NCI-H146 treated with DMSO at 0.1 percent for 48 hours (cell line): ENCODE measurements at regions not wholly inside any gene's neighbourhood (a gene's known extent, or its start where the extent isn't known, plus 50 kb on each side); places are given as distances from the start of the nearest gene placed in this dataset.
A peak's percentile ranks its signal among the peaks of the same experiment; 100 is the strongest.
"Not testable (repeated sequence)": the region's sequence is repeated elsewhere in the genome, so short reads cannot be mapped to it uniquely, and the experiment has no call there.

Experiments used
- DNase-seq: peaks from one replicate; lab custom pipeline; 2025; ENCODE audit not compliant: unreplicated experiment; lab: John Stamatoyannopoulos, UW

DNA sequence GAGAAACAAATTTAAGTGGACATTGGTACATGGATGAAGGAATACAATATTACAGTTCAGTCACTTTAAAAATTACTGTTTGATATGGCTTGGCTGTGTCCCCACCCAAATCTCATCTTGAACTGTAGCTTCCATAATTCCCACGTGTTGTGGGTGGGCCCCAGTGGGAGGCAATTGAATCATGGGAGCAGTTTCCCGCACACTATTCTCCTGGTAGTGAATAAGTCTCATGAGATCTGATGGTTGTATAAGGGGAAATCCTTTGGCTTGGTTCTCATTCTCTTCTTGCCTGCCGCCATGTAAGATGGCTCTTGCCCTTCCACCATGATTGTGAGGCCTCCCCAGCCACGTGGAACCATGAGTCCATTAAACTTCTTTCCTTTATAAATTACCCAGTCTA lies 804.2 kb upstream of the FRG1 start:
- no peak for DNase-seq

DNA sequence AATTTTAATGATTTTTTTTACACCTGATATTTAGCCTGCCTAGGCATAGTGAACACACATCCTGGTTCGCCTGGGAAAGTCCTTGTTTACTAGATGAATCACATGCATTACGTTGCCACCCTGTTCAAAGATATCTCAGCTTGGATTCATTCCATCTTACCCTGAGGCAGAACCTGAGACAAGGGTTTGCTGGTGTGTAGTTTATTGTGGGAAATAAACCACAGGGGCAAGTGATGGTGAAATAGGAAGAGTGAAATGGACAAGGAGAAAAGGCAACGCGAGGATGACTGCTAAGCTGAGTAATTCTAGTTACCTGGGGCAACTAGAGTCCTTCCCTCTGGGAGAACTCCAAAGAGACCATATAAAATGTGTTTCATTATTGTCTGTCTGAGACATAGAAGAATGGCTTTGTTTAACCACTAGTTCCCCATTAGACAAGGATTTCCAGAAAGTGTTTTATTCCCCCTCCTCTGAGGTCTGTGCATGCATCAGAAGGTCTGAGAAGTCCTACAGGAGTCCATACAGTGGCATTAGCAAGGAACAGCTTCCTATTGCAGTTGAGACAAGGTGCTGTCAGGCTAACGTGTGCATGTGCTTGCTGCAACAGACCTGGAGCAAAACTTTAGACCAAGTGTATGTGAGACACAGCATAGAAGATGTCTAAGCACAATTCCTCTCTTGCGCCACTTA lies 797.3 kb upstream of the FRG1 start:
- no peak for DNase-seq

DNA sequence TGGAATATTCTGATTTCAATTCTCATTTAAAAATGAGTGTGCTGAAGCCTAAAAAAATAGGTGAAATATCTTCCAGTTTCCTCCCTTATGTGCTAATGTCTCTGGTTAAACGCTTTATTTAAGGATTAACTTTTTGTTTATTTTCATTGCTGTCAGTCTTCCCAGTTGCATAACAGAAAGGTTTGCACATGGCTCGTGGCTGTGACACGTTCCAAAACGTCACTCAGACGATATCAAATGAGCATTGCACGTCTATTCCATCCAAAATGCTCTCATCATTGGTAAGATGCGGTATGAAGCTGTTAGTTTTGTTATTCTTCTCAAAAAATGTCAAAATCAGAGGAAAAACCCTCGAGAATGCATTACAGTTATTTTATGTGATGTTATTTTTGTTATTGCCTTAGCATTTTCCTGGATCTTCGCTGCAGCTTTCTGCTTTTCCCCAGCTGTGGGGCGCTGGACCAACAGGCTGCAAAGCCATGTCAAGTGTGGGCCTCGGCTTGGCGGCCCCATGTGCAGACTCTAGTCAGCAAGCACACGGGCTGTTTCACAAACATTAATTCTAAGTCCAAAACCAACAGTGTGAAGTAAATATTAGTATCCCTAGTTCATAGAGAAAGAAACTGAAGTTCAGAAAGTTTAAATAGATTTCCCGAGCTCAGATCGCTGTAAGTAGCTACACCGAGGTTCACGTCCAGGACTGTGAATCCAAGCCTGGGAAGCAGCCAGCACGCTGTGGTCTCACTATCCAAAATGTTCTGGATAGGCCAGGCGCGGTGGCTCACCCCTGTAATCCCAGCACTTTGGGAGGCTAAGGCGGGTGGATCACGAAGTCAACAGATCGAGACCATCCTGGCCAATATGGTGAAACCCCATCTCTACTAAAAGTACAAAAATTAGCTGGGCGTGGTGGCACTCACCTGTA lies 793.4 kb upstream of the FRG1 start:
- DNase-seq, result no peak

DNA sequence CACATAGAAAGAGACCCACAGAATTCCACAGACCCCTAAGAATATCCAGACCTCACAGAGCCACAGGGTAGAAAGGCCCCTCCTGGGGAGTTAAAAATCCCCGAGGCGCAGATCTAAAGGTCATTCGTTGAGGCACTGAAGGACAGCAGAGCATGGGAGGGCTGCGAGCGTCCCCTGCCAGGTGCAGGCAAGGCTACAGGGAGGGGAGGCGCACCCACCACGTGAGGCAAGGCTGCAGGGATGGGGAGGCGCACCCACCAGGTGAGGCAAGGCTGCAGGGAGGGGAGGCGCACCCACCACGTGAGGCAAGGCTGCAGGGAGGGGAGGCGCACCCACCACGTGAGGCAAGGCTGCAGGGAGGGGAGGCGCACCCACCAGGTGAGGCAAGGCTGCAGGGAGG lies 785.6 kb upstream of the FRG1 start:
- not testable (repeated sequence) for DNase-seq

DNA sequence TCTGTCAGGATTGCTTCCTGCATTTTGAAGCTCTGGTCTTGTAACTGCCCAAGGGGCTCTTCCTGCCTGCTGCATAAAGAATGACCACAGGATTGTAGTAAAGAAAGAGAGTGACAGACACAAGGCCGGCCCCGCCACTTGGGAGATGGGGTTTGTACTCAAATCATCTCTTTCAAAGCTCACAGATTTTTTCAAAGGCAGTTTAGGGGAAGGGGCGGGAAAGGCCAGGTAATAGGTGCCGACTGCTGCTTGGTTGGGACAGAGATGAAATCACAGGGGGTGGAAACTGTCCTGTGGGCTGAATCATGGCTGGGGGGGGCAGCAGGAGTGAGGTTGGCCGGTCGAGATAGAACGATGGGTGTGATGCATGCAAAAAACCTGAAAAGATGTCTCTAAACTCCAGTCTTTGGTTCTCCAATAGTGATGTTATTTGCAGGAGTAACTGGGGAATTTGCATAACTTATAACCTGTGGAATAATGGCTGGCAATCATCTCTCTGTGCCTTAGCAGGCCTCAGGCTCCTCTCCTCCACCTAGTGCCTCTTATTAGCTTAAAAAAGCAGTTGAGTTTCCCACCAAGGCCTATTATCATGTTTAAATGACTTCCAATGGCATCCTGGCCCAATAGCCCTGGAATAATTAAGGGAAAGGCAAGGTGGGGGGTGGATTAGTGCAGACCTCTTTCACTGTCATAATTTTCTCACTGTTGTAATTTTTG lies 778.4 kb upstream of the FRG1 start:
- no peak for DNase-seq

DNA sequence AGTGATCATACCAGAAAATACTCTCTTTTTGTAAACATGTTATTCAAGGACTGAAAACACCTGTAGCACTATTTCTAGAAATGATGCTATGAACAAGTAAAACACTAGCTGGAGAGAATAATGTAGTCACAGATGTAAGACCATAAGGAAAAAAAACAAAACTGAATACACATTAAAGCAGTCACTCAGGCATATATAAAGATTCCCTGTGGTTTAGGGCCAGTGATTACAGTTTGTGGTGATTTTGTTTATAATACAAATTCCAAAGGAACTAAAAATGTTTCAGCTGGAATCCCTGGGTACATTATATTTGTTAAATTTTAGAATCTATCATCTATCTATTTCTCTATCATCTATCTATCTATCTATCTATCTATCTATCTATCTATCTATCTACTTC lies 777.8 kb upstream of the FRG1 start:
- no peak for DNase-seq

DNA sequence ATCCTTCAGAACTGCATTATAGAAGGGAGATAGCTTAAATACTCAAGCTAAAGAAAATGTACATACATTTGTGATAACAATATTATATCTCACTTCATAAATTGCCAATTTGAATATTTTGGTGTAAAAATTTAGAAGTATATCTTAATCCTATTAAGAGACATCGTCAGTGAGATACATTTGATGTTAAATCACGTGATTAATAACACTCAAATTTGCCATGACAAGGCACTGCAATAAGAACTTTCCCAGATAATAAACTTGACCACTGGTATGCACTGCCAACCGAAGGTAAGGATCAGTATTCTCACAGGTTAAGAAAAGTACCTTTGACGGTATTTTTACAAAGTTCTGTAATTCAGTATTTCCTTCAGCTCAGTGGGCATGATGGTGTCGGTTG lies 764.7 kb upstream of the FRG1 start:
- no peak for DNase-seq

DNA sequence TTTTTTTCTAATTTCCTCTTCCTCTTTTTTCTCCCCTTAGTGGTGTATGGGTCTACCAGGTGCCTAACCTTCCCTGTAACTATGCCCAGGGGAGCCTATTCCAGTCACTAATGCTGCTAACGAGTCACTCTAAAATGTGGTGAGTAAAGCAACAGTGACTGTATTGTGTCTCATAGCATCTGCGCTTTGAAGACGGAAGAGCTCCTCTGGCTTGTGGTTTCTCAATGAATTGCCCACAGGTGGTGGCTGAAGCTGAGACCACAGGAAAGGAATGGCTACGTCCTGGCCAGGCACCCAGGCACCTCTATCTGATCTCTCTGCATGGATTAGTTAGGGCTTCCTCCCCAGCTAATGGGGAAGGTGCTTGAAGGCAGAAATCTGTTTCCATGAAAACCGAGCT lies 763.5 kb upstream of the FRG1 start:
- DNase-seq, result no peak

DNA sequence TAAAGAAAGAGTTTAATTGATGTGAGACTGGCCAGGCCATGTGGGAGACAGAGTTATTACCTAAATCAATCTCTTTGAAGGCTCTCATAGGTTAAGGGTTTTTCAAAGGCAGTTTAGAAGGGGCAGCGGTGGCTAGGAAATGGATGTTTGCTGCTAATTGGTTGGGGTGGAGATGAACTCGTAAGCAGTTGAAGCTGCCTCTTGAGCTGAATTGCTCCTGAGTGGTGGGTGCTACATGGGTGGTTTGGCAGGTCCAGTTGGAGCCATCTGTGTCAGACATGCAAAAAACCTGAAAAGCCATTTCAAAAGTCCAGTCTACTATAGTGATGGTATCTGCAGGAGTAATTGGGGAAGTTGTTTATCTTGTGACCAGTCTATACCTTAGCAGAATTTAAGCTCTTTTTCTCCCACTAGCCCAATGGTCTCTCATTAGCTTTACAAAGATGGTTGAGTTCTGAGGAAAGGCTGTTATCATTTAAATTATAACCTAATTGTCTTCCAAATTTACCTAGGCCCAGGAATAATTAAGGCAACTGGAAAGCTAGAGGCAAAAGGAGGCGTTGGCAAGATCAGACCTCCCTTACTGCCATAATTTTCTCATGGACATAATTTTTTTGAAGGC lies 762.4 kb upstream of the FRG1 start:
- DNase-seq, result no peak

DNA sequence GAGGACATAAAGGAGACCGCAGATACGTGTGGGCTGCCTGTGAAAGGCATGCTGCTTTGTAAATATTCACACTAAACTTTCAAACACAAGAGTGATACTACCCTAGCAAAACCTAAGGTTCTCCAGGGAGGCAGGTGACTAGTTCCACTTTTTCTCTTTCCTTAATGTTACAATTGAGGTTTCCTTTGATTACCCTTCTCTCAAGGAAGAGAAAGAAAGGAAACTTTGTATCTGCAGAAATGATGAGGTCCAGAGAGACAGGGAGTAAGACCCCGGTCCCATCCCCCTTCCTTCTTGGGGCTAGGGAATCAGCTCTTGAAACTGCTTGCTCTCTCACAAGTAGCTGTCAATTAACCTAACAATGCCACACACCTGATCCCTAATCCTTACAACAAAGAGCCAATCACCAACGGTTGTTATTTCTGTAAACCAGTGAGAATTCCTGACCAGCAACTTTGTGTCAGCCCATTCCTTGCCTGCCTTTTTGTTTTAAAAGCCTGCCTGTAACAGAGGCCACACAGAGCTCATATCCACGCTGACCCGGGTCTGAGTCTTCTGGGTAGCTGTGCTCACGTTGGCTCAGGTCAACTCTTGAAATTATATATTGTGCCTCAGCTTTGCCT lies 754.8 kb upstream of the FRG1 start:
- no peak for DNase-seq

DNA sequence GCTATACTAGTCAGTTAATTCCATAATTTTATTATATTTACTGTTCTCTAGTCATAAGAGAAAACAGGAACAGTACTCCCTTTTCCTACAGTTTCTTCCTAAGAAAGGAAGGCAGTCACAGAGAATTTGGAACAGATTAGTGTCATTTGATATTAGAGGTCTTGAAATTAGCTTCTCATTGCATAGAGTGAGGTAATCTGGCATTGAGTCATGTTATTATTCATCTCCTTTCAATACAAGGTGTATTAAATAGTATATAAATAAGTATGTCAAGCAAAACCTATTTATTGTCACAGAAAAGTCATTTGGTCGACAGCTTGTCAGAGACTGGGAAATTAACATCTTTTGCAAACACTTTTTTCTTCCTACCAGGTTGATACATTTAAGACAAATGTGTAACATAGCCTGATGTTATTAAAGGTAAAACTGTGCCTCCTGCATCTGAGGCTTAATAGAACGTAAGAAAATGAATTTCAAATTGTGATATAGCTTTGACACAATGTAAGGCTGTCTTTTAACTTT lies 753.1 kb upstream of the FRG1 start:
- no peak for DNase-seq

DNA sequence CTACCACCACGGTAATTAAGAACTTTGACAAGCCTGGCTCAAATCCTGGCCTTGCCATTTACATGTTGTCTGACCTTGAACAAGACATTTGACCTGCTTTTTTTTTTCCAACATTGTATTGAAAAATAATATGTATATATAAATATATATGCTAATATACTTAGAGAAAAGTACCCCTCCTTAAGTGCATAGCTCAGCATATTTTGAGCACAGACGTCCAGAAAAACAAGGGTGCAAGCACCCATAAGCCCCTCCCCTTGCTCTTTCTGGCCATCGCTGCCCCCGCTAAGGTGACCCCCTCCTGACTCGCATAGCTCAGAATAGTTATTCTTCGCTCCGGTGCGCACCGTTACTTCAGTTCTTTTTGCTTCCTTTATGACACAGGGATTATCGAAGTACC lies 742.0 kb upstream of the FRG1 start:
- DNase-seq, result no peak

DNA sequence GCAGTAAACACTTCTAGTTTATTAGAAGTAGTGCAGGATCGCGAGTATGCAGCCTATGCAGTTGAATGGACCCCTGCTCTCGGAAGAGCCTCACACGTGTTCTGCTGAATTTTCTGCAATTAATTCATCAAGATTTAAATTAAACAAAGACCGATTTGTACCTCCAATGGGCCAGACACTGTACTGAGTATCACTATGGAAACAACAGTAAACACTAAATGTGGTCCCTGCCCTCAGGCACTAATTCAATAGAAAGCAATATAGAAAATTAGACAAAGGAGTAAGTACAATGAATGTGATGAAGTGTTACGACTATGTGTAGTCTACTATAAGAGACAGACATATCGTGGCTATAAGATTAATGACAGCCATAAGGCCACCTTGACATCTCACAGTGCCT lies 740.3 kb upstream of the FRG1 start:
- DNase-seq, result peak; percentile 1

DNA sequence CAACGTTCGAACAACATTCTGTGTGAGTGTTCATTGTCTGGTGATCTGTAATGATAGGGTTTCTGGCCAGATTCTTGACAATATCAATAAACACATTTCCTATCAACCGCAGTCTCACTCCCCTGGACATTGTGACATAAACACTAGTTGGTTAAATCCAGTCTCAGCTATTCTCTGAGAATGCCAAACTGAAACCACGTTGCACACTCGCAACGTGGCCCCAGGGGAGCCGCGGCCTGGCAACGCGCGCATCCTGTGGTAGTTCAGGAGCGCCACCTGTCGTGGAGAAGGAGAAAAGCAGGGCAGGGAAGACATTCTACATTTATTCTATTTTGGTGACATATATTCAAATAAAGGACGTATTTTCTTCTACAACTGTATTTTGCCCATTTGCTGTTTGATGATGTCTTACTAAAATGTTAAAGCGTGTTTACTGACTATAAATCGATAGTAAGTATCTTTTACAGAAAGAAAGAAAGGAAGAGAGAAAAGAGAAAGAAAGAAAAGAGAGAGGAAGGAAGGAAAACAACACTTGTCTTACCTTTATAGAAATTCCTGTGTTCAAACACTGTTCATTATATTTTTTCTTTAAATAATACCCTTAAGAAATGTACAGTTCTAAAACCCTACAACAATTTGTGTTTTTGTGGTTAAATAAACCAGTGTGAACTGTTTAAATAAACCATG lies 738.3 kb upstream of the FRG1 start:
- DNase-seq, result peak; percentile 7

DNA sequence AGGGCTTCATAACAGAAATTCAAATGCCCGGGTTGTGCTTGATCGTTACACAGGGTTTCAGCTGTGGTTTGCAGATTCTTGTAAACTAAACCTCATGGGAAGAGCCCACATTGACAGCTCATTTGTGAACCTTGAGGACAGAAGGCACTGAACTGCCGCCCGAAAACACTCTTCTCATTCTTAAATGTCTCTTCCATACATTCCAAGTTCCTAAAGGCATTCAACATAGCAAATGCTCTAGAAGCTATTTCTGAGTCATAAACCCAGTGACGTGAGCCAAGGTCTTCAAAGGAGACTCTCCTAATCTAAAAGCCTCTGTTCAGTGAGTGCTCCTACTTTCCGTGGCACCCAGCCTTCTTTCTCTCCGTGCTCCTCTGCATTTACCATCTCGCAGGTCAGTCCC lies 737.8 kb upstream of the FRG1 start:
- DNase-seq, result no peak

DNA sequence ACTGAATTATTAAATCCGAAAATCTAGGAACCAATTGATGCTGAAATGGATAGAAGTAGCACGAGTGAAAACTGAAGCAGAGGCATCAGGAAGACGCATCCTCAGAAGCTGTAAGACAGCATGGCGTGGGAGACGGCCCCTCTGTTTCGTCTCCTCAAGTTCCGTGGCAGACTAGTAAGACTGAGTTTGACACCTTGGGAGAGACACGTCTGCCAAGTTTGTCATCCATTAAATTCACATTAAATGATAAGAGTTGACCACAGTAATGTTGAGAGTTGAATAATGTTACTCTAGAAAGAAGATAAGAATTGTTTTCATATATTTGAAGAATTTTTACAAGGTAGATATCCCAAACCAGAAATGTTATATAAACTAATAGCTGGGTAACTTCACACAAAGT lies 736.1 kb upstream of the FRG1 start:
- DNase-seq, result no peak

DNA sequence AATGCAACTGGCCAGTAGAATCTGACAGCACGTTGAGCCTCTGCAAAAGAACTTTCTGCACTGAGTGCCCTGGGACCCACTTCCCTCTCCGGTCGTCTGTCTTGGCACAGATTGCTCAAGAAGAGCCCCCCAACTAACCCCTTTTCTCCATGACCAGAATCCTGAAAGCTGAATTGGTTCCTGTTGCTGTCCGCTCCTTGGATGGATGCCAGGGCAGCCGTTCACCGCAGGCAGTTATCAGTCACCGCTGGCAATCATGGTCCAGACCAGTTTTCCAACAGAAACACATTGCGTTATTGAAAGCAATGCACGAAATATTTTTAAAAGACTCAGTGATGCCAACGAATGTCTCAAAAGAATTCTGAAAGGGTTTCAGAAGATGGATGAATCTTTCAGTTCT lies 733.7 kb upstream of the FRG1 start:
- DNase-seq, result no peak

DNA sequence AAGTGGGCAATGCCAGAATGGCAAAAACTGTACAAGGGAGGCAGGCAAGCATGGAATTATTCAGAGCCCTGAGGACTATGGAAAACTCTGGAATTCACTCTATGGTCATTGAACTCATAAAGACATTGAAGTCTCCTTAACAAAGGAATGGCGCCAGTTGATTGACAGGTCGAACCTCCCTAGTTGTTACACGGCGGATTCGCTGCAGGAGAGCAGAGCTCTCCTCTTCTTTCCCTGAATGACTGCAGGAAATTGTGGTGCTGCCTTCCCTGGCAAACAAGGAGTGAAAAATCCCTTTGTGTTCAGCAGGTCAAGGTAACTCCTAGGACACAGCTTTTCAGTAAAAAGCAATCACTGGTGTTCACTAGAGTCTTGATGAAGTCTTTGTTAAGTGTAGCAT lies 732.8 kb upstream of the FRG1 start:
- no peak for DNase-seq

DNA sequence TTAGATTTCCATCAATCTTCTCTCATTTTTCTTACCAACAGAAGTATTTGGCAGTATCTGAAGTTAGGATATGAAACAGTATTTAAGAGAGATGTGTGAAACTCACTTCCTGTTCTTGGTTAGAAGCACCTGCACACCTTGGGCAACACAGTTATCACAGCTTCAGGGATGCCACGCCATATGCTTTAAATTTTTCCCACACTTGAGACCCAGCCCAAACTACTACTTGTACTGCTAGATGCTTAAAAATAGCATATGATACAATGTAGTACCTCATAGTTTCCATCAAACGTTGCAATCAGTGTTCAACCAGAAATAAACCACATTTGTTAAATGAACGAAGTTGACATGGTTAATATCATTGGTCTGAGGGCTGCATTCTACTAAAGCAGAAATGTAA lies 725.1 kb upstream of the FRG1 start:
- DNase-seq, result no peak

DNA sequence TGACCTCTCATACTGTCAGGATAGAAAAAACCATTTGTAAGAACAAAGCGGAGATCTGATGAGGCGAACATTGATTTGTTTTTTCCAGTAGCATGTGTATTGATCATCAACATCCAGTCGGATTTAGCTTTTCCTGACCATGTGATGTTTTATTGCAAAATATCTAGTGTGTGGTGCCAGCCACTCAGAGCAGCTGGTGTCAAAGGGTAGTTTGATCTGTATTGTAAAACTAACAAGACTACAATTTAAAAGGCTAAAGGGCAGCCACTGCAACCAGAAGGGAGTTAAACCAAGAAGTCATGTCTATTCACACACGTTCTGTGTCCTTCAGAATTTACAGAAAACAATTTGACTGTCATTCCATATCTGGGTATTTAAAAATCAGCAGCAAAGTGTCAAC lies 719.0 kb upstream of the FRG1 start:
- DNase-seq, result no peak
